DND-41 (cell line): ENCODE measurements at regions not wholly inside any gene's neighbourhood (a gene's known extent, or its start where the extent isn't known, plus 50 kb on each side); places are given as distances from the start of the nearest gene placed in this dataset.

Experiments
- ATAC-seq: fragments of 200-7000 bp; cut with Tn5 transposase; 3 replicates; pipeline ENCODE4 v1.9.1; 2021; ENCODE audit warnings: low read depth; ENCODE audit not compliant: insufficient read depth
- DNase-seq: peaks from one replicate; pipeline ENCODE4 v3.0.0-alpha.2; 2020
- H2AFZ ChIP-seq: 2 replicates; pipeline ENCODE4 v1.6.0; 2012; ENCODE audit warnings: low read depth, low read length
- H3K27ac ChIP-seq: 2 replicates; pipeline ENCODE4 v1.5.1; 2012; ENCODE audit warnings: low read length, inconsistent platforms
- H3K27me3 ChIP-seq: fragments of 200-600 bp; sonication (generic); 2 replicates; pipeline ENCODE4 v1.6.0; 2012; ENCODE audit warnings: low read length, mild to moderate bottlenecking, inconsistent platforms; ENCODE audit not compliant: insufficient read depth, poor library complexity
- H3K36me3 ChIP-seq: 2 replicates; pipeline ENCODE4 v1.5.1; 2012; ENCODE audit warnings: low read length, inconsistent platforms; ENCODE audit not compliant: insufficient read depth
- H3K4me1 ChIP-seq: 2 replicates; pipeline ENCODE4 v1.5.1; 2012; ENCODE audit warnings: mild to moderate bottlenecking, low read length; ENCODE audit not compliant: insufficient read depth
- H3K4me2 ChIP-seq: 2 replicates; pipeline ENCODE4 v1.6.0; 2012; ENCODE audit warnings: mild to moderate bottlenecking, moderate library complexity, low read length, inconsistent platforms; ENCODE audit not compliant: insufficient read depth
- H3K4me3 ChIP-seq, 2 experiments: fragments of 200-600 bp in 1 of 2; shearing (Covaris generic) in 1 of 2; 2 replicates each; pipeline ENCODE4 v1.5.1; 2012 to 2016; ENCODE audit warnings: inconsistent platforms in 2 of 2, low read length in 2 of 2, mild to moderate bottlenecking in 2 of 2, low read depth in 1 of 2, moderate library complexity in 1 of 2
- H3K79me2 ChIP-seq: 2 replicates; pipeline ENCODE4 v1.6.0; 2012; ENCODE audit warnings: low read length, inconsistent platforms; ENCODE audit not compliant: insufficient read depth
- H3K9ac ChIP-seq: 2 replicates; pipeline ENCODE4 v1.6.0; 2012; ENCODE audit warnings: low read depth, mild to moderate bottlenecking, inconsistent platforms, low read length, moderate library complexity
- H3K9me3 ChIP-seq: 2 replicates; pipeline ENCODE4 v1.5.1; 2012; ENCODE audit warnings: low read length, moderate library complexity, mild to moderate bottlenecking, inconsistent platforms; ENCODE audit not compliant: insufficient read depth, severe bottlenecking
- H4K20me1 ChIP-seq: 2 replicates; pipeline ENCODE4 v1.6.0; 2012; ENCODE audit warnings: low read length; ENCODE audit not compliant: insufficient read depth
- EZH2 ChIP-seq: IDR thresholded peaks from 3 replicates; pipeline ENCODE4 v1.6.1; 2012; ENCODE audit warnings: borderline replicate concordance, low read depth, mild to moderate bottlenecking, moderate library complexity, low read length, inconsistent platforms; ENCODE audit not compliant: severe bottlenecking
- TF ChIP-seq, protein P1 (sequence below): IDR thresholded peaks from 2 replicates; pipeline ENCODE4 v1.5.1; 2012; ENCODE audit warnings: borderline replicate concordance, low read length, moderate library complexity, mild to moderate bottlenecking; ENCODE audit not compliant: poor library complexity, severe bottlenecking; ENCODE audit errors: extremely low read depth

DNA sequence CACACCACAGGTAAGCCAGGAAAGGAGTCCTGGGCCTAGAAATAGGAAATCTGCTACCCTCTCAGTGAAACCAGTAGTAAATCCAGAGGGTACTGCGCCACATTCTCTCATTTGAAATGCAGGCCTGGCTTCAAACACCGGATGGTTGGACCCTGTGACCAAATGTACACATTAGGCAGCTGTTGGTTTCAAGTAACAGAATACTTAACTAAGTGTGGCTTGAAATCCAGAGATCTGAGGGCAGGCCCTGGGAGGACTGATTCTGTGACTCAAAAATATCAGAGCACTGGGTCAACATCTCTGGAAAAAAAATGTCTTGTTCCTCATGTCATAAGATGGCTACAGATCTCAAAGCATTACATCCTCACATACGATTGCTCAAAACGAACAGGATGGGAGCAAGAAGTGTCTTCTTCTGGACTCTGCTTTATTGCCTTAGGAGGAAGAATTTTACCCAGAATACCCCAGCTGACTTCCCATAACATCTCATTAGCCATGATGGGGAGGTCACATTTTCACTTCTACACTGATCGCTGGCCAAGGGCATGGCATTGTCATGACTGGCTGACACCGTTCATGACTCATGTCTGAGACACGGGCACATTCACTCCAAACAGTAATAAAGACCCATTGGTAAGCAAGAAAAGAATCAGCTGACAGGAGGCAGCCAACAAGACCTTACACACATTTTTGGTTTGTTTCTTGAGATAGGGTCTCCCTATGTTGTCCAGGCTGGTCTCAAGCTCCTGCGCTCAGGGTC, 166.0 kb downstream of the ARRDC4 start:
- Histone ChIP-seq H2AFZ (no peak overlapping the region), H3K9me3 (no peaks in the 10 kb centered on the region), H3K79me2 (no peaks in the 10 kb centered on the region), H3K36me3 (no peaks in the 10 kb centered on the region), H3K27me3 (no peaks in the 10 kb centered on the region), H3K9ac (no peak overlapping the region), H4K20me1 (no peaks in the 10 kb centered on the region), H3K27ac (no peak overlapping the region), H3K4me1 (no peaks in the 10 kb centered on the region), H3K4me3 (no peak overlapping the region), H3K4me2 (no peak overlapping the region)
- ATAC-seq (no peak), DNase-seq (no peak)
- TF ChIP-seq, protein P1, sequence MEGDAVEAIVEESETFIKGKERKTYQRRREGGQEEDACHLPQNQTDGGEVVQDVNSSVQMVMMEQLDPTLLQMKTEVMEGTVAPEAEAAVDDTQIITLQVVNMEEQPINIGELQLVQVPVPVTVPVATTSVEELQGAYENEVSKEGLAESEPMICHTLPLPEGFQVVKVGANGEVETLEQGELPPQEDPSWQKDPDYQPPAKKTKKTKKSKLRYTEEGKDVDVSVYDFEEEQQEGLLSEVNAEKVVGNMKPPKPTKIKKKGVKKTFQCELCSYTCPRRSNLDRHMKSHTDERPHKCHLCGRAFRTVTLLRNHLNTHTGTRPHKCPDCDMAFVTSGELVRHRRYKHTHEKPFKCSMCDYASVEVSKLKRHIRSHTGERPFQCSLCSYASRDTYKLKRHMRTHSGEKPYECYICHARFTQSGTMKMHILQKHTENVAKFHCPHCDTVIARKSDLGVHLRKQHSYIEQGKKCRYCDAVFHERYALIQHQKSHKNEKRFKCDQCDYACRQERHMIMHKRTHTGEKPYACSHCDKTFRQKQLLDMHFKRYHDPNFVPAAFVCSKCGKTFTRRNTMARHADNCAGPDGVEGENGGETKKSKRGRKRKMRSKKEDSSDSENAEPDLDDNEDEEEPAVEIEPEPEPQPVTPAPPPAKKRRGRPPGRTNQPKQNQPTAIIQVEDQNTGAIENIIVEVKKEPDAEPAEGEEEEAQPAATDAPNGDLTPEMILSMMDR = no peak
- no peak for TF ChIP-seq EZH2

DNA sequence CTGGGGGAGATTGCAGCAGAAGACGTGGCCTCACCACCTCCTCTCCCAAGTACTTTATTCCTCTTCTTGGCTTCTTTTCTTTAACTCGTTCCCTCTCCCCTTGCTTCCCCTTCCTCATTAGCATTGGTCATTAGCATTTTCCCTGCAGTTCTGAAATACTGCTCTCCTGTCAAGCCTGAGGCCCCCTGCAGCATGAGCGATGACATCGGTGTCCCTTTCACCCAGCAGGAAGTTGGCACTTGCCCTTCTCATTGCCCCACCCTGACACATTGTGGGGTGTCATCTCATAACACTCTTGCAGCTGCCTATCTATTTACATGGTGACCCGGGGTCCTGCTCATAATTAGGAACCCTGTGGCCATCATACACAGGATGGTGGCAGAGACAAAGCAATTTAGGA, 167.1 kb downstream of the ARRDC4 start:
- no peaks in the 10 kb centered on the region for H3K27me3 ChIP-seq
- DNase-seq = no peak
- no peak overlapping the region for H3K4me3 ChIP-seq
- no peak overlapping the region for H3K4me2 ChIP-seq
- no peak overlapping the region for H3K9ac ChIP-seq
- no peaks in the 10 kb centered on the region for H3K36me3 ChIP-seq
- H4K20me1 ChIP-seq = no peaks in the 10 kb centered on the region
- H3K79me2 ChIP-seq = no peaks in the 10 kb centered on the region
- 0 out of 2 replicates have a peak overlapping the region, but pooled peaks have one; percentile 12 for H2AFZ ChIP-seq
- TF ChIP-seq, protein P1 = no peak
- no peak for TF ChIP-seq EZH2
- H3K9me3 ChIP-seq = no peaks in the 10 kb centered on the region
- no peak overlapping the region for H3K27ac ChIP-seq
- H3K4me1 ChIP-seq = no peaks in the 10 kb centered on the region
- ATAC-seq = no peak

DNA sequence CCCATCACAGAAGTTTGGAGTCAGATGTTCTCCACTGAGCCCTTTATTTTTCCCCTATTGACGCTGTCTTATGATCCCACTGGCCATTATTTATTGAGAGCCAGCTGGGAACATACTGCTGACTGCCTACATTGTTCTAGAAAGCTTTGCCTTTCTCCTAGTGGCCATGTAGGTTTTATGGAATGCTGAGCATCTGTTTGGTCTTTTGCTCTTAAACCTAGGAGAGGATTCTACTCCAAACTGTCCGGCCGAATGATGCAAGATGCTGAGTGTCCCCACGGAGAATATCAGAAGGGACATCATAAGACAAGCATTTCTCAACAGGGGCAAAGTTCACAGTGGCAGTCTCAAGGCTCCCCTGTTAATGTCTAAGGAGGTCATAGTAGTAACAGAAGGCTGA, 171.4 kb downstream of the ARRDC4 start:
- Histone ChIP-seq H3K9ac (no peak overlapping the region), H4K20me1 (no peaks in the 10 kb centered on the region), H3K4me3 (no peak overlapping the region), H3K27ac (no peak overlapping the region), H3K4me1 (no peaks in the 10 kb centered on the region), H3K4me2 (no peak overlapping the region), H3K36me3 (no peaks in the 10 kb centered on the region), H3K27me3 (no peaks in the 10 kb centered on the region), H3K9me3 (no peaks in the 10 kb centered on the region), H2AFZ (no peak overlapping the region), H3K79me2 (no peaks in the 10 kb centered on the region)
- ATAC-seq (no peak), DNase-seq (no peak)
- TF ChIP-seq EZH2 = no peak
- TF ChIP-seq, protein P1 = no peak

DNA sequence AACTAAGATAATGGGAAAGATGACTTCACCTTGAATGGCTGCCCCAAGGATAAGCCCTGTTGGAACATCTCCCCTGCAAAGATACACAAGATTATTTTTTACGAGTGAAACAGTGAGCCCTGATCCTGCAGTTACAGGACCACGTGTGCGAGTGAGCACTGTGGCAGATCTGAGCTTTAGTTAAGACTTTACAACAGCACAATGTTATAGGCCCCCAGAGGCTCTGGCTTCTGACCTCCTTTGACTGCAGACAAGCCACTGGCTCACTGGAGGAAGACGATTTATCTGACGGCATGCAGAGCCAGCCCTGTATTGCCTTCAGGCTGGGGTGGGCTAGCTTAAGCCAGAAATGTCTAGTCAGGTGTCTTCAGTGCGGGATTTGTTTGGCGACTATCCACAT, 174.4 kb downstream of the ARRDC4 start:
- Histone ChIP-seq H2AFZ (no peak overlapping the region), H3K79me2 (no peaks in the 10 kb centered on the region), H3K9ac (no peak overlapping the region), H3K4me3 (no peak overlapping the region), H3K27me3 (no peaks in the 10 kb centered on the region), H3K36me3 (no peaks in the 10 kb centered on the region), H4K20me1 (no peaks in the 10 kb centered on the region), H3K9me3 (no peaks in the 10 kb centered on the region), H3K4me2 (no peak overlapping the region), H3K27ac (no peak overlapping the region), H3K4me1 (peaks cover 23% of the 10 kb centered on the region)
- DNase-seq = no peak
- ATAC-seq = no peak
- TF ChIP-seq, protein P1 = no peak
- no peak for TF ChIP-seq EZH2
